Testis (tissue), 2 donors: ENCODE measurements at regions not wholly inside any gene's neighbourhood (a gene's known extent, or its start where the extent isn't known, plus 50 kb on each side); places are given as distances from the start of the nearest gene placed in this dataset.

Experiments
- DNase-seq: peaks from one replicate; pipeline ENCODE4 v3.0.0-alpha.2; 2019
- H3K27ac ChIP-seq, 2 donors: fragments of 200-600 bp; sonication (generic); one replicate each; pipeline ENCODE4 v1.5.1; 2019
- H3K27me3 ChIP-seq: fragments of 200-600 bp; sonication (generic); one replicate; pipeline ENCODE4 v1.5.1; 2019
- H3K36me3 ChIP-seq: fragments of 200-600 bp; sonication (generic); one replicate; pipeline ENCODE4 v1.5.1; 2017; ENCODE audit warnings: low read depth; ENCODE audit errors: missing control alignments
- H3K4me1 ChIP-seq: fragments of 200-600 bp; sonication (generic); one replicate; pipeline ENCODE4 v1.5.1; 2019
- H3K4me3 ChIP-seq, 2 donors: fragments of 200-600 bp; sonication (generic); one replicate each; pipeline ENCODE4 v1.5.1; 2017 to 2019
- H3K9me3 ChIP-seq: fragments of 200-600 bp; sonication (generic); one replicate; pipeline ENCODE4 v1.5.1; 2017
- POLR2A ChIP-seq: fragments of 450-650 bp; IDR thresholded peaks from one replicate; pipeline ENCODE4 v1.6.1; 2017; ENCODE audit warnings: antibody characterized with exemption, mild to moderate bottlenecking, moderate library complexity
- WGBS, 2 donors: methylation state at CpG; one replicate each; pipeline ENCODE4 v1.1.5; 2018; 5-methylcytosine and 5-hydroxymethylcytosine counted together
- intact Hi-C: fragments of 100-400 bp; cut with DNase I; formaldehyde crosslinking; loops from one replicate; pipeline ENCODE4 v1.15.1; 2023; ENCODE audit warnings: low total_unique reads
- TF ChIP-seq, protein P1 (sequence below), 3 experiments: fragments of 450-650 bp in 2 of 3; fragments of 200-600 bp in 1 of 3; sonication (generic) in 1 of 3; IDR thresholded peaks; one replicate each; pipeline ENCODE4 v1.5.1; 2016 to 2019; ENCODE audit warnings: antibody characterized with exemption in 3 of 3, mild to moderate bottlenecking in 2 of 3, moderate library complexity in 1 of 3

DNA sequence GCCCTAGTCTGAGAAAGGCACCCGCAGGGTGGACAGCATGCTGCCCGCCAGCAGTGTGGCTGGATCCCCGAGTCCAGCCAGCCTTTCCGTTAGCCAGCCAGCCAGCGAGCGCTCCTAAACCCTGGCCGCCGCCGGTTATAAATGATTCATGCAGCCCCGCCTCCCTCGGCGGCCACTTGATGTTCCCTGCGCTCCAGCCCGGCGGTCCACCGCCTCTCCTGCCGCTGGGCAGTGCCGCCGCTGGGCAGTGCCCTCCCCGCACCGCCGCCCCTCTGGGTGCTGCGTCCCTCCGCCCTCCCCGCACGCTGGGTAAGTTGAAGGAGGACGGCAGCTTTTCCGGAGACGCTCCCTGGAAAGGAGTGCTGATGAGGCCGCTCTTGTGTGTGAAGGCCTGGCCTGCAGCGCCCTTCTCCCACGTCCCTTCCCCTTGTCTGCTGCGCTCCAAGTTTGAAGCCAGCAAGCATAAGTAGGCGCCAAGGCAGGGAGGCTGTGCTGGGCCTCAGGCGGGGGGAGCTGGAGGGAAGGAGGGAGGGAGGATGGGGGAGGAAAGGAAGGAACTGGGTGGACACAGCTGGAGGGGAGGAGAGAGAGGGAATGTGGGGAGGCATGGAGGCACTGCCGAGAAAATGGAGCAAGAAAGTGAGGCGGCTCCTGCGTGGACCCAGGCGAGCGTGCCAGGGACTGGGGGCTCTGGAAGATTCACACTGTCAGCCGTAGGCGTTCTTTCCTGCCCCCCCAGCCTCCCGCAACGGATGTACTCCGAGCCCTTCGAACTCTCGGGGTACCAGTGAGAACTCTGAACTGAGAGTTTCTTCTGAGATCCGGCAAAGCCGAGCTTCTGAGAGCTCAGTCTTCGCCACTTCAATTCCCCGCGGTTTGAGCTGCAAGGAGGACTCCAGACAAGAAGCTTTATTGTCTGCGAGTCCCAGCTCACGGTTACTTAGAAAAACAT is 131.9 kb downstream of the GLI2 start:
- TF ChIP-seq, protein P1, sequence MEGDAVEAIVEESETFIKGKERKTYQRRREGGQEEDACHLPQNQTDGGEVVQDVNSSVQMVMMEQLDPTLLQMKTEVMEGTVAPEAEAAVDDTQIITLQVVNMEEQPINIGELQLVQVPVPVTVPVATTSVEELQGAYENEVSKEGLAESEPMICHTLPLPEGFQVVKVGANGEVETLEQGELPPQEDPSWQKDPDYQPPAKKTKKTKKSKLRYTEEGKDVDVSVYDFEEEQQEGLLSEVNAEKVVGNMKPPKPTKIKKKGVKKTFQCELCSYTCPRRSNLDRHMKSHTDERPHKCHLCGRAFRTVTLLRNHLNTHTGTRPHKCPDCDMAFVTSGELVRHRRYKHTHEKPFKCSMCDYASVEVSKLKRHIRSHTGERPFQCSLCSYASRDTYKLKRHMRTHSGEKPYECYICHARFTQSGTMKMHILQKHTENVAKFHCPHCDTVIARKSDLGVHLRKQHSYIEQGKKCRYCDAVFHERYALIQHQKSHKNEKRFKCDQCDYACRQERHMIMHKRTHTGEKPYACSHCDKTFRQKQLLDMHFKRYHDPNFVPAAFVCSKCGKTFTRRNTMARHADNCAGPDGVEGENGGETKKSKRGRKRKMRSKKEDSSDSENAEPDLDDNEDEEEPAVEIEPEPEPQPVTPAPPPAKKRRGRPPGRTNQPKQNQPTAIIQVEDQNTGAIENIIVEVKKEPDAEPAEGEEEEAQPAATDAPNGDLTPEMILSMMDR (IDR thresholded peaks at IDR 0.05): no peak
- no peak for TF ChIP-seq POLR2A
- peaks cover 32% of the 10 kb centered on the region for H3K4me1 ChIP-seq
- peak overlapping the region; percentile 40 to 57 for H3K4me3 ChIP-seq
- H3K27me3 ChIP-seq: no peaks in the 10 kb centered on the region
- intact Hi-C loops: no loop called here
- H3K9me3 ChIP-seq: no peaks in the 10 kb centered on the region
- H3K36me3 ChIP-seq: no peaks in the 10 kb centered on the region
- 3 to 4% methylated on average over 29 to 51 of the region's 54 CpGs for WGBS, 2 donors
- H3K27ac ChIP-seq: peak overlapping the region; percentile 31 to 77
- DNase-seq: peak; percentile 80

DNA sequence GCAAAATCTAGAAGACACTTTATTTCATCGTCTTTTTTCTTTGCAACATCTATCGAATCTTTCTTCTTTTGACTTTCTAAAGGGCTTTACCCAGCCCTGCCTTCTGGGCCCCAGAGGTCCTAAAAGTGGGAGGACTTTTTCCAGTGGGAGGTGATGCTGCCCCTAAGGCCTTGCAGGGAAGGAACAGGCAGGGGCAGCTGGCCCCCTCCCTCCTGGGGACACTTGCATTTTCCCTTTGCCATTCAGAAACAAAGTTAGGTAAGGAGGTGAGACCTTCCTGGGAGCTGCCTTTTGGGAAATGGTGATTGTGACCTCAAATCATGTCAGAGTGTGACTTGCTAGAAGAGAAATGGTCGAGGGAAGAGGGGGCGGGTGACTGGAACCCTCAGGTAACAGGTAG is 132.7 kb downstream of the GLI2 start:
- Histone ChIP-seq H3K27ac (peak overlapping the region; percentile 31 to 77), H3K27me3 (no peaks in the 10 kb centered on the region), H3K36me3 (no peaks in the 10 kb centered on the region), H3K4me1 (peaks cover 25% of the 10 kb centered on the region), H3K4me3 (peak overlapping the region in 1 of 2 donors; percentile 57), H3K9me3 (no peaks in the 10 kb centered on the region)
- 41 to 44% methylated on average over 4 of the region's 4 CpGs for WGBS, 2 donors
- no peak for TF ChIP-seq POLR2A
- TF ChIP-seq, protein P1 (IDR thresholded peaks at IDR 0.05): no peak
- intact Hi-C loops: no loop called here
- no peak for DNase-seq

DNA sequence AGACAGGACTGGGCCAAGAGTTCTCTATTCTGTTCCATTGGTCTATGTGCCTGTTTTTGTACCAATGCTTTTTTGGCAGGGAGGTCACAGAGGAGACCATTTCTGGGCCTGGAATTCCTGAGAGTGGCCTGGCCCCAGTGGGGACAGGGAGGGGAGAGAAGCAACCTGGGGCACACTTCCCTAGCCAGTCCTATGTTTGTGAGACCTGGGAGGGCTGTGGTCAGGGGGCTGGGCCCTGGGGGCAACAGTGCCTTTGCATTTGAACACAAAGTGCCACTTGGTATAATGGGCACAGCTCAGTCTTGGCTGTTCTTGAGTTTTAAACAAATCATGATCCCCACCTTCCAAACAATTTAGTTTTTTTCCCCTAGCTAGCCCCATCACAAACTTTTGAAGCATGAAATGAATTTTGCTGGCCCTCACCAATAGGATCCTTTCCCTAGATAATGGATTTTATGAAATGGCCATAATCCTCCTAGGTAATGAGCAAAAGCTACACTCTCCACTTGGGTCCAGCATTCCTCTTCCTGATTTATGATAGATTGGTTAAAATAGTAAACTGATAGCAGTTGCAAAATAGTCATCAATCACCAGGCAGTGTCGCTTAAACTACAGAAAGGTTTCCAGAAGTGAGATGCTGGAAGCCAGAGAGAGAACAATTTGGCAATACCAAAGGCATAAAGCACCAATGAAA is 133.5 kb downstream of the GLI2 start:
- Histone ChIP-seq H3K4me3 (no peak overlapping the region), H3K36me3 (no peaks in the 10 kb centered on the region), H3K27ac (peak overlapping the region in 1 of 2 donors; percentile 77), H3K27me3 (no peaks in the 10 kb centered on the region), H3K9me3 (no peaks in the 10 kb centered on the region), H3K4me1 (peaks cover 20% of the 10 kb centered on the region)
- TF ChIP-seq POLR2A: no peak
- TF ChIP-seq, protein P1 (IDR thresholded peaks at IDR 0.05): no peak
- WGBS, 2 donors: 78 to 82% methylated on average over 1 of the region's 1 CpG
- DNase-seq: no peak
- intact Hi-C loops: no loop called here

DNA sequence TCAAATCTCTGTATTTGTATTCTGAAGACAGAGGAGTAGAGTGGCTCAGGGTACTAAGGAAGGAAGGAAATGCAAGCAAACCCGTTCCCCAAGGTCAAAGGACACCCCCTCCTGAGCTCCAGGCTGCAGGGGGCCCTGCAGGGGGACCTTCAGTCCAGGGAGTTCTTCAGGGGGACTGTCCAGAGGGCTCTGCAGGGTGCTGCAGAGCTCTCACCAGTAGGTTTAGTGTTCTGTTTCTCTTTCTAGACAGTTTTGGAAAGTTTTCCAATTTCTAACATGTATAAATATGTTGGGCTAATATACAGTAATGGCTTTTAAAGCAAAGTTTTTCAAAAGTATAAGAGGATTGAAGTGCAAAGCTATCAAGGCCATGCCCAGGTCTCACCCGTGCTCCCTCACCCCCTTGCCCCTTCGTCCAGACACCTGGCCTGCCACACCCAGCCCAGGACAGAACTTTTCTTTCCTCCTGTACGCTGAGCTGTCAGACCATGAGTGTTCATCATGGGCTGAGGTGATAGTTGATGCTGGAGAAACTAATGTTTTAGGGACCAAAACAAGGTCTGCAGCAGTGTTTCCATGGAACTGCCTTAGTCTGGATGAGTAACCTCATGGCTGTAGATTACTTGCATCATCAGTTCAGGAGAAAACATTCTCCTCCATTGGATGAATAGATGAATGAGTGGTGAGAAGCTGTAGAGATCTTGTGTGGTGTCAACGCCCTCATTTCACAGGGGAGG is 134.2 kb downstream of the GLI2 start:
- Histone ChIP-seq H3K4me3 (no peak overlapping the region), H3K27ac (no peak overlapping the region), H3K4me1 (peaks cover 20% of the 10 kb centered on the region), H3K9me3 (no peaks in the 10 kb centered on the region), H3K27me3 (no peaks in the 10 kb centered on the region), H3K36me3 (no peaks in the 10 kb centered on the region)
- 68 to 73% methylated on average over 5 of the region's 5 CpGs for WGBS, 2 donors
- DNase-seq: no peak
- intact Hi-C loops: no loop called here
- TF ChIP-seq, protein P1 (IDR thresholded peaks at IDR 0.05): no peak
- no peak for TF ChIP-seq POLR2A
